CD8-positive, alpha-beta memory T cell (primary cell): ENCODE measurements at regions not wholly inside any gene's neighbourhood (a gene's known extent, or its start where the extent isn't known, plus 50 kb on each side); places are given as distances from the start of the nearest gene placed in this dataset.
"Not testable (repeated sequence)": the region's sequence is repeated elsewhere in the genome, so short reads cannot be mapped to it uniquely, and the experiment has no call there.

Experiments used
- CTCF ChIA-PET: fragments of 350-600 bp; sonication (Branson Sonifier 250); formaldehyde crosslinking; loops from one replicate; lab custom pipeline; 2021; ENCODE audit warnings: antibody characterized with exemption; lab: Charles Lee
- POLR2A ChIA-PET: fragments of 350-600 bp; sonication (Branson Sonifier 250); formaldehyde crosslinking; loops from one replicate; lab custom pipeline; 2021; ENCODE audit warnings: antibody characterized with exemption; lab: Charles Lee
- DNase-seq, 5 donors: peaks; one replicate each; pipeline versions ENCODE4 v3.0.0 to v3.0.0-alpha.2; 2020 to 2022; ENCODE audit warnings: mixed read lengths in 1 of 5
- H3K27ac ChIP-seq: one replicate; pipeline ENCODE4 v1.7.0; 2013; ENCODE audit warnings: low read depth, mild to moderate bottlenecking, low read length, moderate library complexity
- H3K27me3 ChIP-seq: 2 replicates; pipeline ENCODE4 v1.7.0; 2013; ENCODE audit warnings: low read length, mild to moderate bottlenecking; ENCODE audit not compliant: insufficient read depth, poor library complexity, severe bottlenecking
- H3K36me3 ChIP-seq: 2 replicates; pipeline ENCODE4 v1.7.0; 2013; ENCODE audit warnings: mild to moderate bottlenecking, low read length, moderate library complexity; ENCODE audit not compliant: insufficient read depth
- H3K4me1 ChIP-seq: 2 replicates; pipeline ENCODE4 v1.7.0; 2013; ENCODE audit warnings: mild to moderate bottlenecking, low read length, moderate library complexity; ENCODE audit not compliant: insufficient read depth
- H3K4me3 ChIP-seq: 2 replicates; pipeline ENCODE4 v1.7.0; 2013; ENCODE audit warnings: mild to moderate bottlenecking, low read length
- H3K9me3 ChIP-seq: 2 replicates; pipeline ENCODE4 v1.7.0; 2013; ENCODE audit warnings: mild to moderate bottlenecking, low read length
- H3K27ac Mint-ChIP-seq, 8 donors: one replicate each; pipeline ENCODE4 v1.8.0; 2020 to 2021; ENCODE audit warnings: mixed read lengths in 8 of 8, mild to moderate bottlenecking in 6 of 8, inconsistent platforms in 3 of 8, moderate library complexity in 3 of 8
- H3K27me3 Mint-ChIP-seq, 2 donors: one replicate each; pipeline ENCODE4 v1.8.0; 2020 to 2021; ENCODE audit warnings: mixed read lengths in 2 of 2, mild to moderate bottlenecking in 1 of 2, moderate library complexity in 1 of 2
- H3K36me3 Mint-ChIP-seq, 3 donors: one replicate each; pipeline ENCODE4 v1.8.0; 2020 to 2021; ENCODE audit warnings: mixed read lengths in 3 of 3, inconsistent platforms in 1 of 3, mild to moderate bottlenecking in 1 of 3
- H3K4me1 Mint-ChIP-seq, 3 donors: one replicate each; pipeline ENCODE4 v1.8.0; 2020 to 2021; ENCODE audit warnings: mixed read lengths in 3 of 3, inconsistent platforms in 1 of 3, mild to moderate bottlenecking in 1 of 3
- H3K4me3 Mint-ChIP-seq, 7 donors: one replicate each; pipeline ENCODE4 v1.8.0; 2020 to 2021; ENCODE audit warnings: mixed read lengths in 7 of 7, mild to moderate bottlenecking in 6 of 7, moderate library complexity in 4 of 7, inconsistent platforms in 2 of 7
- H3K9me3 Mint-ChIP-seq, 5 donors: one replicate each; pipeline ENCODE4 v1.8.0; 2020 to 2022; ENCODE audit warnings: mixed read lengths in 5 of 5, mild to moderate bottlenecking in 3 of 5, moderate library complexity in 2 of 5, inconsistent platforms in 1 of 5

DNA sequence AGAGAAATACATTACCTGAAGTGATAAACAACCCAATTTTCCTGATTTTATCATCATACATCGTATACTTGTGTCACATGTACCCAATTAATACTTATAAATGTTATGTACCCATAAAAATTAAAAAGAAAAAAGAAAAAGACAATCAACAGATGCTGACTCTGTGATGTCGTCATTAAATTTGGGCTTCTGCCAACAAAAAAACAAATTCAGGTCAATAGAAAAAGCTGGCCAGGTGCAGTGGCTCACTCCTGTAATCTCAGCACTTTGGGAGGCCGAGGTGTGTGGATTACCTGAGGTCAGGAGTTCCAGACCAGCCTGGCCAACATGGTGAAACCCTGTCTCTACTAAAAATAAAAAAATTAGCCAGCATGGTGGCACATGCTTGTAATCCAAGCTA, 174.4 kb downstream of the ZIC4 start:
- H3K36me3 Mint-ChIP-seq, DNase-seq, H3K4me1 Mint-ChIP-seq, H3K36me3 ChIP-seq, H3K4me1 ChIP-seq, H3K4me3 Mint-ChIP-seq, POLR2A ChIA-PET, H3K4me3 ChIP-seq, H3K9me3 ChIP-seq, H3K27me3 Mint-ChIP-seq, H3K27ac Mint-ChIP-seq, H3K27me3 ChIP-seq, CTCF ChIA-PET, H3K27ac ChIP-seq: not testable (repeated sequence)
- H3K9me3 Mint-ChIP-seq = peaks cover 2 to 20% (median 10%) of the 10 kb centered on the region in 5 donors

- no peaks in the 10 kb centered on the region for H3K36me3 Mint-ChIP-seq
- CTCF ChIA-PET = no interaction called here
Measured at GRCh38 chr3:147231111-147231510, 175.2 kb downstream of the ZIC4 start.

DNA sequence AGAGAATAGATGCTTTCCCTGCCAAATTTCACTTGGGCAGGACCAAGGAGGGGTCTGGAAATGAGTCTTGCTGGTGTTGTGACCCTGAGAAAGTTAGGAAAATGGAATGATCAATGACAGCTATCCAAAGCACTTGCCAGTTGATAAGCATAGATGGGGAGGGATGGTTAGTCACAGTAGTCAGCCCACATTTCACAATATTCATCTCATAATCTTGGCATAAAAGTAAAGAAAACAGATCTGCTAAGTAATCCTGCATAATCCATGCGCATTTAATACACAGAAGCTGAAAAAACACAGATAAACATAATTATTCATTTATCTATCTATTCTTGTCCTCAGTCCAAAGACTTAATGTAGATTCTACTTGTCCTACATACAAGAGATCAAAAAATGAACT, 184.1 kb downstream of the ZIC4 start:
- Mint-ChIP-seq H3K9me3 (peaks cover 0 to 11% (median 0%) of the 10 kb centered on the region in 5 donors), H3K4me1 (no peaks in the 10 kb centered on the region), H3K36me3 (no peaks in the 10 kb centered on the region), H3K27ac (no peak overlapping the region), H3K27me3 (no peaks in the 10 kb centered on the region), H3K4me3 (no peak overlapping the region)
- Histone ChIP-seq H3K36me3 (no peaks in the 10 kb centered on the region), H3K9me3 (no peaks in the 10 kb centered on the region), H3K4me1 (no peaks in the 10 kb centered on the region), H3K27ac (no peak overlapping the region), H3K27me3 (no peaks in the 10 kb centered on the region), H3K4me3 (no peak overlapping the region)
- POLR2A ChIA-PET = no interaction called here
- DNase-seq = no peak
- CTCF ChIA-PET = no interaction called here

More at GRCh38 chr3:147231111-147231510, 175.2 kb downstream of the ZIC4 start:
- POLR2A ChIA-PET = no interaction called here
- Histone ChIP-seq H3K4me3 (no peak overlapping the region), H3K4me1 (no peaks in the 10 kb centered on the region), H3K27ac (no peak overlapping the region), H3K27me3 (no peaks in the 10 kb centered on the region), H3K9me3 (no peaks in the 10 kb centered on the region), H3K36me3 (no peaks in the 10 kb centered on the region)
- Mint-ChIP-seq H3K27ac (no peak overlapping the region), H3K9me3 (peaks cover 2 to 14% (median 10%) of the 10 kb centered on the region in 5 donors), H3K4me3 (no peak overlapping the region), H3K4me1 (no peaks in the 10 kb centered on the region), H3K27me3 (no peaks in the 10 kb centered on the region)
- no peak for DNase-seq

GRCh38 chr3:147218965-147219364, 187.4 kb downstream of the ZIC4 start:
- no peaks in the 10 kb centered on the region for H3K27me3 ChIP-seq
- ChIA-PET CTCF (no interaction called here), POLR2A (no interaction called here)
- Mint-ChIP-seq H3K27ac (no peak overlapping the region), H3K36me3 (no peaks in the 10 kb centered on the region), H3K4me1 (no peaks in the 10 kb centered on the region), H3K9me3 (peaks cover 0 to 23% (median 3%) of the 10 kb centered on the region in 5 donors), H3K27me3 (no peaks in the 10 kb centered on the region), H3K4me3 (no peak overlapping the region)
- H3K36me3 ChIP-seq = no peaks in the 10 kb centered on the region
- no peak overlapping the region for H3K4me3 ChIP-seq
- H3K9me3 ChIP-seq = no peaks in the 10 kb centered on the region
- H3K4me1 ChIP-seq = no peaks in the 10 kb centered on the region
- no peak overlapping the region for H3K27ac ChIP-seq
- DNase-seq = no peak

DNA sequence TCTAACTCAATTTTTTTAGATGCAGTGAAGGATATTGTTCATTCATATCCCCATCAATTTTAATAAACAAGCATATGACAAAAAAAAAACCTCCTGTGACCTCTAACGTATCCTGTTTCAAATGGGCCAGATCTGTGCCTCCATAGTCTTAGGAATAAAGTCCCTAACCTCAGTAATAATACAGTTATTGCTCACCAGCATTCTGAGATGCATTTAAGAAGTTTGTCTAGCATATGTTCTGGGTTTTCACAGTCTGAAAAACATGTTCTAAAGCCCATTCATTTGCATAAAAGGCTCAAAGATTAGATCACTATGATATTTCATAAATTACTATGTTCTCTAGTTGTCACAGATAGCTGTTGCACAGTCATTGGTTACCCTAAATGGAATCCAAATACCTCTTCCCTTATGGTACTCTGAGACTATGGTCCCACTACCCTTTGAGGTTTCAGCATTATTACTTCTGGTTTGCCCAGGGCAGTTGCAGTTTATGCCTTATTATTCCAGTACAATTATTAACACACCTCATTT, 190.1 kb downstream of the ZIC4 start:
- no peak overlapping the region for H3K4me3 Mint-ChIP-seq
- H3K4me1 ChIP-seq = no peaks in the 10 kb centered on the region
- H3K27me3 Mint-ChIP-seq = no peaks in the 10 kb centered on the region
- no peaks in the 10 kb centered on the region for H3K36me3 Mint-ChIP-seq
- H3K27me3 ChIP-seq = no peaks in the 10 kb centered on the region
- no peak overlapping the region for H3K27ac ChIP-seq
- ChIA-PET CTCF (no interaction called here), POLR2A (no interaction called here)
- H3K36me3 ChIP-seq = no peaks in the 10 kb centered on the region
- peaks cover 0 to 22% (median 3%) of the 10 kb centered on the region in 5 donors for H3K9me3 Mint-ChIP-seq
- no peaks in the 10 kb centered on the region for H3K4me1 Mint-ChIP-seq
- H3K27ac Mint-ChIP-seq = no peak overlapping the region
- no peaks in the 10 kb centered on the region for H3K9me3 ChIP-seq
- H3K4me3 ChIP-seq = no peak overlapping the region
- no peak for DNase-seq

DNA sequence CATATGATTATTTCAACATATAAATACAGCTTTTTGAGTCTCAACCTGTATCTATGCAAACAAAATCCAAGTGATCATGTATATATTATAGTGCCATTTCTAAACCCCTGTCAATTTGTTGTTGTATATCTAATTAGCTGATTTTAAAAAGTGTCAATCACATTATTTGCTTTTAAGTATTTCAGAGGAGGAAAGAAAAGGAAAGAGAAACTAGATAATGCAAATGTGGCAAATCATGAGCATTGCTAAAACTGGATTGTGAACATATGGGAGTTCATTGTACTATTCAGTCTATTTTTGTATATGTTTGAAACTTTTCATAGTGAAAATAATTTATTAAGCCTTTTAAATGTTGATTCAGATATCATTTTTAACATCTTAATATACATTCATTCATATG, 190.7 kb downstream of the ZIC4 start:
- CTCF ChIA-PET = no interaction called here
- Mint-ChIP-seq H3K4me1 (no peaks in the 10 kb centered on the region), H3K27ac (no peak overlapping the region), H3K27me3 (no peaks in the 10 kb centered on the region), H3K9me3 (peaks cover 0 to 19% (median 3%) of the 10 kb centered on the region in 5 donors), H3K36me3 (no peaks in the 10 kb centered on the region), H3K4me3 (no peak overlapping the region)
- no peaks in the 10 kb centered on the region for H3K9me3 ChIP-seq
- no peak overlapping the region for H3K27ac ChIP-seq
- no peaks in the 10 kb centered on the region for H3K36me3 ChIP-seq
- no peaks in the 10 kb centered on the region for H3K27me3 ChIP-seq
- no peaks in the 10 kb centered on the region for H3K4me1 ChIP-seq
- POLR2A ChIA-PET = no interaction called here
- H3K4me3 ChIP-seq = no peak overlapping the region
- no peak for DNase-seq

DNA sequence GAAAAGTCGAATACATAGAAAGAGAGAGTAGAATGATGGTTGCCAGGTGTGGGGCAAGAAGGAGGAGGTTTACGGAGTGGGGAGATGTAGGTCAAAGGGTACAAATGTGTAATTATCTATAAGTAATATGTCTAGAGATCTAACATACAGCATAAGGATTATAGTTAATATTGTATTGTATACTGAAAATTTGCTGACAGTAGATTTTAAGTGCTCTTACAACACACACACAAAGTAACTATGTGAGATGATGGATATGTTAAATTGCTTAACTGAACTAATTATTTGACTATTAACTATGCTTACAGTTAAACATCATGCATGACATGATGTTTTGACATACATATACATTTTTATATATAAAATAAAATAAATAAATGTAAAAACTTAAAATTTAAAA, 192.7 kb downstream of the ZIC4 start:
- DNase-seq = no peak
- POLR2A ChIA-PET = no interaction called here
- no peak overlapping the region for H3K27ac ChIP-seq
- no peak overlapping the region for H3K27ac Mint-ChIP-seq
- no peaks in the 10 kb centered on the region for H3K9me3 ChIP-seq
- CTCF ChIA-PET = no interaction called here
- peaks cover 6 to 21% (median 7%) of the 10 kb centered on the region in 5 donors for H3K9me3 Mint-ChIP-seq
- no peaks in the 10 kb centered on the region for H3K4me1 Mint-ChIP-seq
- no peaks in the 10 kb centered on the region for H3K27me3 Mint-ChIP-seq
- no peak overlapping the region for H3K4me3 Mint-ChIP-seq
- H3K4me1 ChIP-seq = no peaks in the 10 kb centered on the region
- no peaks in the 10 kb centered on the region for H3K36me3 ChIP-seq
- no peaks in the 10 kb centered on the region for H3K27me3 ChIP-seq
- H3K36me3 Mint-ChIP-seq = no peaks in the 10 kb centered on the region
- no peak overlapping the region for H3K4me3 ChIP-seq

GRCh38 chr3:147210676-147211075, 195.7 kb downstream of the ZIC4 start:
- Mint-ChIP-seq H3K27ac (no peak overlapping the region), H3K4me1 (no peaks in the 10 kb centered on the region), H3K9me3 (peaks cover 10 to 21% (median 12%) of the 10 kb centered on the region in 5 donors), H3K36me3 (no peaks in the 10 kb centered on the region), H3K27me3 (no peaks in the 10 kb centered on the region), H3K4me3 (no peak overlapping the region)
- no peak for DNase-seq
- Histone ChIP-seq H3K27me3 (no peaks in the 10 kb centered on the region), H3K36me3 (no peaks in the 10 kb centered on the region), H3K27ac (no peak overlapping the region), H3K4me3 (no peak overlapping the region), H3K4me1 (no peaks in the 10 kb centered on the region), H3K9me3 (no peaks in the 10 kb centered on the region)
- CTCF ChIA-PET = no interaction called here
- POLR2A ChIA-PET = no interaction called here

DNA sequence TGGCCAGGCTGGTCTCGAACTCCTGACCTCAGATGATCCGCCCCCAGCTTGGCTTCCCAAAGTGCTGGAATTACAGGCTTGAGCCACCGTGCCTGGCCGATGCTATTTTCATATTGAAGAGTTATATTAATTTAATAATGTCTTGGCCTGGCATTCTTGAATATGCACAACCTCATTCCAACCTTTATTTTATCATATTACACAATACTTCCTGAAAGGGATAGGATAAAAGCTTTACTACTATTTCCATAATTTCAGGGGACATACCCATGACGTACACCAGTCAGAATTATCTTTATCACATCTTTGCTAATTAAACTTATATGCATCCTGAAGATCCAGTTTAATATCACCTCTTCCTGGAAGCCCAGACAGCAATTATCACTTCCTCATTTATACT, 205.3 kb downstream of the ZIC4 start:
- Mint-ChIP-seq H3K4me1 (no peaks in the 10 kb centered on the region), H3K4me3 (no peak overlapping the region), H3K36me3 (no peaks in the 10 kb centered on the region), H3K9me3 (peaks cover 0 to 15% (median 7%) of the 10 kb centered on the region in 5 donors), H3K27ac (no peak overlapping the region), H3K27me3 (no peaks in the 10 kb centered on the region)
- H3K4me1 ChIP-seq = no peaks in the 10 kb centered on the region
- no peak for DNase-seq
- no peaks in the 10 kb centered on the region for H3K27me3 ChIP-seq
- POLR2A ChIA-PET = no interaction called here
- no peaks in the 10 kb centered on the region for H3K36me3 ChIP-seq
- no peaks in the 10 kb centered on the region for H3K9me3 ChIP-seq
- H3K4me3 ChIP-seq = no peak overlapping the region
- CTCF ChIA-PET = no interaction called here
- no peak overlapping the region for H3K27ac ChIP-seq
